ENCODE measurements at regions not wholly inside any gene's neighbourhood (a gene's known extent, or its start where the extent isn't known, plus 50 kb on each side); places are given as distances from the start of the nearest gene placed in this dataset.
"Not testable (repeated sequence)": the region's sequence is repeated elsewhere in the genome, so short reads cannot be mapped to it uniquely, and the experiment has no call there.

DNA sequence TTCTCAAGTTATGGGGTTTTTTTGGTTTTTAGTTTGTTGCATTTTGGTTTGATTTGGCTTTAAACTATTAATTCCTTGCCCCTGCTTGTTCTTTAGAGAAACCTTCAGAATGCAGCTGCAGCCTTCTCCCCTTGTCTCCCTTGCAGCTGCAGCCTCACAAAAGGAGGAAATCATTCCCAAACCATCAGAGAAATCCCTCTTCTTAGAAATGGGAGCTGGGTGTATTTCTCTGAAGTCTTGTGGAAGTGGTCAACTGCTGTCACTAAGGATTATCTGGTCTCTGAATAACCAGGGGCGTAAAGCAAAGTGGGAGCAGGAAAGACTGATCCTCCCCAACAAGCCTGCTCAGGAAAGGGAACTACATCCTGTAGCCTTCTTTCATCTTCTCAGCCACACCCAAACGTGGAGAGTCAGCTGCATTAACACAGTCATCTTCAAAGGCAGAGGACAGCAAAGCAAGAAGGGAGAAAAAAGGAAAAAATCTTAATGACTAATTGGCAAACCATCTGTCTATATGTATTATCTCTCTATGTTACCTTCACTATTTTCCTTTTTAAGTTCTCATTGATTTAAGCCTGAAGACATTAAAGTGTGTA is 1834.1 kb upstream of the PIK3C3 start:
- no peaks in the 10 kb centered on the region for H3K36me3 ChIP-seq (ENCODE audit: low read depth, missing control alignments)
- H3K27me3 ChIP-seq = no peaks in the 10 kb centered on the region
- H3K27ac ChIP-seq = no peak overlapping the region
- no peak overlapping the region for H3K4me3 ChIP-seq
- DNase-seq = no peak
- no peaks in the 10 kb centered on the region for H3K4me1 ChIP-seq
- no peaks in the 10 kb centered on the region for H3K9me3 ChIP-seq
- intact Hi-C loops (cut with DNase I; ENCODE audit: low total_unique reads) = no loop called here
- TF ChIP-seq POLR2A (IDR thresholded peaks at IDR 0.05) (no peak), CTCF (IDR thresholded peaks at IDR 0.05) (no peak)
- 56 to 59% methylated on average over 2 of the region's 2 CpGs for WGBS, 2 donors

DNA sequence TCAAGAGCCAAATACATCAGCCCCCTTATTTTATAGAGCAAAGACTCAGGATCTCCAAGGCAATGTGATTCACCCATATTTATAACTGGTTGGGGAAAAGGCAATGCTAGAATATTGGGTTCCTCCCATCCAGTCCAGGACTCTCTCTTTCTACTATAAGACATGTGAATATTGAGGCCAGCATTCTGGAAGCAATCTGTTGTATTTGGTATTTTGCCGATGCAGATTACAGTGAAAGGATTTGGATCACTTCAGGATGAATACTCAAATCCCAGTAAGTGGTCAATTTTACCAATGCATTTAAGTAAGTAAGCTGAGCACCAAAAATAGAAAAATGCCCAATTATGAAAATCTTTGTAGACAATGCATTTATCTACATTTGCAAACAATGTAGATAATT is 1834.7 kb upstream of the PIK3C3 start:
- 76 to 91% methylated on average over 1 of the region's 1 CpG for WGBS, 2 donors

DNA sequence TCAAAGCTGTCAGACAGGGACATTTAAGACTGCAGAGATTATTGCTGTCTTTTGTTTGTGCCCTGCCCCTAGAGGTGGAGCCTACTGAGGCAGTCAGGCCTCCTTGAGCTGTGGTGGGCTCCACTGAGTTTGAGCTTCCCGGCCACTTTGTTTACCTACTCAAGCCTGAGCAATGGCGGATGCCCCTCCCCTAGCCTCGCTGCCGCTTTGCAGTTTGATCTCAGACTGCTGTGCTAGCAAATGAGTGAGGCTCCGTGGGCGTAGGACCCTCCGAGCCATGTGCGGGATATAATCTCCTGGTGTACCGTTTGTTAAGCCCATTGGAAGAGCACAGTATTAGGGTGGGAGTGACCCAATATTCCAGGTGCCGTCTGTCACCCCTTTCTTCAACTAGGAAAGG is 1835.5 kb upstream of the PIK3C3 start:
- H3K4me1 ChIP-seq; H3K4me3 ChIP-seq; intact Hi-C loops (cut with DNase I; ENCODE audit: low total_unique reads); DNase-seq; H3K36me3 ChIP-seq (ENCODE audit: low read depth, missing control alignments); H3K9me3 ChIP-seq; H3K27ac ChIP-seq; H3K27me3 ChIP-seq: not testable (repeated sequence)
- WGBS, 2 donors = 74% methylated on average over 10 of the region's 10 CpGs; no CpG with 5 or more reads in 1 of the 2 donors

More for the DNA sequence above, 1834.7 kb upstream of the PIK3C3 start:
- no peak overlapping the region for H3K4me3 ChIP-seq
- intact Hi-C loops (cut with DNase I; ENCODE audit: low total_unique reads) = no loop called here
- no peaks in the 10 kb centered on the region for H3K4me1 ChIP-seq
- H3K36me3 ChIP-seq (ENCODE audit: low read depth, missing control alignments) = no peaks in the 10 kb centered on the region
- no peak for TF ChIP-seq CTCF (IDR thresholded peaks at IDR 0.05)
- no peak for TF ChIP-seq POLR2A (IDR thresholded peaks at IDR 0.05)
- no peak for DNase-seq
- H3K9me3 ChIP-seq = no peaks in the 10 kb centered on the region
- H3K27ac ChIP-seq = no peak overlapping the region
- no peaks in the 10 kb centered on the region for H3K27me3 ChIP-seq

DNA sequence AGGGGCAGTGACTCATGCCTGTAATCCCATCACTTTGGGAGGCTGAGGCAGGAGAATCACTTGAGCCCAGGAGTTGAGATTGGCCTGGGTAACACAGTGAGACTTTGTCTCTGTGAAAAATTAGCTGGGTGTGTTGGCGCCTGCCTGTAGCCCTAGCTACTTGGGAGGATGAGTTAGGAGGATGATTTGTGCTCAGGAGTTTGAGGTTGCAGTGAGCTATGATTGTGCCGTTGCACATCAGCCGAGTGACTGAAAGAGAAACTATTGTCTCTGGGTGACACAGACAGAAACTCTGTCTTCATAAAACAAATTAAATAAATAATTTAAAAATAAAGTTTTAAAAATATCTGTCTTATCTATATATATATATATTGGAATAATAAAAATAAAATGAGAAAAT is 1844.6 kb upstream of the PIK3C3 start:
- 79 to 90% methylated on average over 3 of the region's 3 CpGs for WGBS, 2 donors
- no peak for DNase-seq
- H3K36me3 ChIP-seq (ENCODE audit: low read depth, missing control alignments) = no peaks in the 10 kb centered on the region
- no peaks in the 10 kb centered on the region for H3K27me3 ChIP-seq
- TF ChIP-seq POLR2A (IDR thresholded peaks at IDR 0.05) = no peak
- no peaks in the 10 kb centered on the region for H3K4me1 ChIP-seq
- H3K4me3 ChIP-seq = no peak overlapping the region
- no peak overlapping the region for H3K27ac ChIP-seq
- intact Hi-C loops (cut with DNase I; ENCODE audit: low total_unique reads) = no loop called here
- H3K9me3 ChIP-seq = no peaks in the 10 kb centered on the region

- H3K9me3 ChIP-seq = no peaks in the 10 kb centered on the region
- H3K36me3 ChIP-seq (ENCODE audit: low read depth, missing control alignments) = no peaks in the 10 kb centered on the region
- TF ChIP-seq POLR2A (IDR thresholded peaks at IDR 0.05) (no peak), CTCF (IDR thresholded peaks at IDR 0.05) (no peak)
- intact Hi-C loops (cut with DNase I; ENCODE audit: low total_unique reads) = no loop called here
- WGBS, 2 donors = 42% methylated on average over 2 of the region's 2 CpGs
- no peak overlapping the region for H3K4me3 ChIP-seq
- H3K4me1 ChIP-seq = no peaks in the 10 kb centered on the region
- H3K27me3 ChIP-seq = no peaks in the 10 kb centered on the region
- H3K27ac ChIP-seq = no peak overlapping the region
- DNase-seq = no peak
Measured at GRCh38 chr18:40109252-40110049, 1845.6 kb upstream of the PIK3C3 start.

Data from testis (tissue), 2 donors.